ENCODE measurements at regions not wholly inside any gene's neighbourhood (a gene's known extent, or its start where the extent isn't known, plus 50 kb on each side); places are given as distances from the start of the nearest gene placed in this dataset.

- TF ChIP-seq POLR2AphosphoS5 (IDR thresholded peaks at IDR 0.05) (no peak), POLR2A (IDR thresholded peaks at IDR 0.05) (no peak), CTCF (IDR thresholded peaks at IDR 0.05) (no peak)
Observed at GRCh38 chr14:59100205-59100604, 88.3 kb upstream of the DAAM1 start.
